HCEC 1CT (cell line): ENCODE measurements at regions not wholly inside any gene's neighbourhood (a gene's known extent, or its start where the extent isn't known, plus 50 kb on each side); places are given as distances from the start of the nearest gene placed in this dataset.
A peak's percentile ranks its signal among the peaks of the same experiment; 100 is the strongest.

Experiments used
- DNase-seq: peaks from one replicate; pipeline ENCODE4 v3.0.0-alpha.2; 2017

DNA sequence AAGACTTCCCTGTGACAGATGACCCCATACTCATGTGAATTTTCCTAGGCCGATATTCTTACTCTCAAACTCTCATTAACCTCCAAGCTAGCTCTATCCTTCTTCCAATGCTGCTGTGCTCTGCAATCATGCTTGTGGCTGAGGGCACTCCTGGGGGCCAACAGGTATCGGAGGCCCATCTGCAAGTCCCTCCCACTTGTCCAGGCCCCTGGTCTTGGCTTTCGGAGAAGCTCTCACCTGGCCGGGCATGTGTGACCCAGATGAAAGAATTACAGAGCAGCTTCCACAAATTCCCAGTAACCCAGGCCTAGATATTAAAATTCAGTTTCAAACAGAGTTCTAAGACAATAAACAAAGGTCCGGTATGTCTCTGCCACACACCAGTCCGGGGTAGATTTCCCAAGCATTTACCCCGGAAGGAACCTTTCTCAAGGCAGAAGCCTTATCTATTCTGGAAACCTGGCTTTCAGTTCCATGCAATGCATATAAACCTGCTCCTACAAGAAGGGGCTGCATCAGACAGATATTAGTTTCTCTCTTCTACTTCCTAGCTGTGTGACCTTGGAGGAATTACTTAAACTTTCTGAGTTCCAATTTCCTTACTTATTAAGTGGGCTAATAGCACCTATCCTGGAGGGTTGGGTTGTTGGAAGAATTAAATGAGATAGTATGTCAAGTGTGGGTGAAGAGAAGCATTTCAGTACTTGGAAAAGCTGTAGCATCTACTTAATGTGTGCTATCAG lies 270.8 kb downstream of the PTTG2 start:
- no peak for DNase-seq

DNA sequence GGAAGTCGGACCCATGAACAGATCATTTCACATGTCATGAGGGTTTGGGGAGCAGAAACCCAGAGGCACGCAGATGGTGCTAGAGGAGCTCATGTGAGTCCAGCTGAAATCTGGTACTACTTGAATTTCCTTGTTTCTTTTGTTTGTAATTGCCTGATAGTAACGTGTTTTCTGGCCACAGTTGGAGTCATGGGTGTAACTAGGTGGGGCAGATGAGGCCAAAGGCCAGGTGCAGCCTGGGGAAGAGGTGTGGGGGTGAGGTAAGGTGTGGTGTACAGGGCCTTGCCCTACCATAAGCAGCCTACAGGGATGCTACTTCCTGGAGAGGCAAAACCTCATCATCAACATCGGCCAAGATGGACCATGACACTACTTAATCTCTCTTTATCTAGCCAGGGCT lies 271.4 kb downstream of the PTTG2 start:
- no peak for DNase-seq

DNA sequence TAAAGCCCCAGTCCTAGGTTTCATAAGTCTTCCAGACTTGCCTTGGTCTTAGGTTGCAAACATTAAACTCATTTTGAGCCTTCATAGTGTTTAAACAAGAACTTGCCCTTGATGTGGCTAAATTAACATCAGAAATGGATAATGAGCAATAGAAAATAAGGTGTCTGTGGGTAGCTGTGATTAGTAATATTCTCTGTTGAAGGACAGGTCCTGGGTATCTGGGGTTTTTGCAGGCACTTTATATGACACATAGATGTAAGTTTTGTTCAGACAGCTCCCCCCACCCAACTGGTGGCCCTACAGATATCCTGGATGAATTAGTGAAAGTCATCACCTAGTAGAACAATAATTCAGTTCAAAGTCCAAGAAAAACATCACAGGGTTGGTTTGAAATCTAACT lies 272.5 kb downstream of the PTTG2 start:
- DNase-seq = no peak

DNA sequence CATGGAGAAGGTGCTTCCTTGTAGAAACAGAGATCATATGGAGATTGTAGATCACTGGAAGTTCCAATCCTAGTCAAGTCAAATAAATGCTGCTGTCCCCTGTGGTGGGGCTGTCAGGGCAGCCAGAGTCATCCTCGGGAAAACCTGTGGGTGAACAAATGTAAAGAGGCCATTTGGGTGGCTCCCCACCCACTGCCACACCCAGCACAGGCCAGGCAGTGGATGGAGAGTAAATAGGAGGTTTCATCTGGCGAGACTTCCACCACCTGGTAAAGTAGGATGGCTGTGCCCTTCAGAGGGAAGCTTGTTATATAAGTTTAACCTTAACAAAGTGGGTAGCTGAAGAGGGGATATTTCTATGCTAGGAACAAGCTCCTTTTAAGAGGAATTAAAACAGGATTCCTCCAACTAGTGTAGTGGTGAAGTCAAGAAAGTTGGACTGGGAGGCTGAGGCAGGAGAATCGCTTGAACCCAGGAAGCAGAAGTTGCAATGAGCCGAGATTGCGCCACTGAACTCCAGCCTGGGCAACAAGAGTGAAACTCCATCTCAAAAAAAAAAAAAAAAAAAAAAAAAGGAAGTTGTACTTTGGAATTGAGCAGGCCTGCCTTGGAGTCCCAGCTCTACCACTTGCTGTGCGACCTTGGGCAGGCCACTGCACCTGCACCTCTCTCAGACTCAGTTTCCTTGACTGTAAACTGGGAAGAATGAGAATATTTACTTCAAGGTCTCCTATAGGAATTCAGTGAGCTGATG lies 273.7 kb downstream of the PTTG2 start:
- no peak for DNase-seq

DNA sequence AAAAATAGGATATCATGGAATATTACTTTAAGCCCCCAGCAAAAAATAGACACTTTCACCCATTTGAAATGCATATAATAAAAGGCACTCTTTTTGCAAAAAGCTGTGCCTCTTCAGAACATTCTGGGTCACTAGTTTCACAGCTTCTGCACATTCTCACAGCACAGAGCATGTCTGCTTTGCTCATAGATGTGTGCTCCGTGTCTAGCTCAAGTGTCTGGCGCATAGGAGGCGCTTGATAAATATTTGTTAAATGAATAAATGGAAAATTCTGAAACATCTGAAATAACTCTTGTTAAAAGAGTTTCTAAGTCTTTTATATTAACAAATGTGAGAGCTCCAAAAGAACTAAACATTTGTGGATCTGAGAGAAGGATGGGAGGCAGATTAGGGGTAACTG lies 275.2 kb downstream of the PTTG2 start:
- DNase-seq = no peak

DNA sequence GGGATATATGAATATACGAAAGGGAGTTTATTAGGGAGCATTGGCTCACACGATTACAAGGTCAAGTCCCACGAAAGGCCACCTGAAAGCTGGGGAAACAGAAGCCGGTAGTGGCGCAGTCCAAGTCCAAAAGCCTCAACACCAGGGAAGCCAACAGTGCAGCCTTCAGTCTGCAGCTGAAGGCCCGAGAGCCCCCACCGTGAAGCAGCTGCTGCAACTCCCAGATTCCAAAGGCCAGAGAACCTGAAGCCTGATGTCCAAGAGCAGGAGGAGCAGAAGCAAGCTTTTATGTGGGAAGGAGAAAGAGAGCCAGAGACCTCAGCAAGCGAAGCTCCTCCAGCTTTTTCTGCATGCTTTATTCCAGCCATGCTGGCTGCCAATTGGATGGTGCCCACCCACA lies 275.8 kb downstream of the PTTG2 start:
- no peak for DNase-seq

DNA sequence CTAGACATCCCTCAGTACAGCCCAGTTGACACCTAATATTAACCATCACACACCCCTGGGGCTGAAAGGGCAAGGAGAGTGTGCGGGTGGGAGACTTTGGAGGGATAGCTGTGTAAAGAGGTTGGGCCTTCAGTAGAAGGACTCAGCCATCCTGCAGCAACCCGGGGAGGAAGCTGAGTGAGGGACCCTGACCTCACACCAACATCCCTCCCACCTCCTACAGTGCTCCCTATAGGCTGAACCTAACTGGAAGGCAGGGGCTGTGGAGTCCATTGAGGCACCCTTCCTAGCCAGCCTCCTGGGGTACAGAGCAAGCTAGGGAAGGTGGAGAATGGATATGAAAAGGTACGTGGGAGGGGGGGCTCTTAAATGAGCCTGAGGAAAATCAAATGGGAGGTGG lies 276.3 kb downstream of the PTTG2 start:
- DNase-seq = no peak

DNA sequence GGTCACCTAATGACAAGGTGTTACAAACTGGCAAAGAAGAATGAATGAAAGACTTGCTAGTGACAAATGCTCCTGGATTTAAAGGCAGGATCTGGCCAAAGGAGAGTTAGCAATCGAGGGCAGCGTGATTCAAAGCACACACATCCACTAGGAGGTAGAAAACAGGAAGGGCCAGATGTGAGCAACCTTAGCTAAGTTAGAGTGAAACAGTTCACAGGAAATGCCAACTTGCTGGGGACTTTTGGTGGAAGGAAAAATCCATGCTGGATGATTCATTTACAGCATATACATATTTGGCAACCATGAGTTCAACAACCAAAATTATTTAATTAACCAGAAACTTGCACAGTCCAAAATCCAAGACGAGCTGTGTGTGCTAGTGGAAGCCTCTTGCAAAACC lies 276.9 kb downstream of the PTTG2 start:
- DNase-seq = peak; percentile 83

DNA sequence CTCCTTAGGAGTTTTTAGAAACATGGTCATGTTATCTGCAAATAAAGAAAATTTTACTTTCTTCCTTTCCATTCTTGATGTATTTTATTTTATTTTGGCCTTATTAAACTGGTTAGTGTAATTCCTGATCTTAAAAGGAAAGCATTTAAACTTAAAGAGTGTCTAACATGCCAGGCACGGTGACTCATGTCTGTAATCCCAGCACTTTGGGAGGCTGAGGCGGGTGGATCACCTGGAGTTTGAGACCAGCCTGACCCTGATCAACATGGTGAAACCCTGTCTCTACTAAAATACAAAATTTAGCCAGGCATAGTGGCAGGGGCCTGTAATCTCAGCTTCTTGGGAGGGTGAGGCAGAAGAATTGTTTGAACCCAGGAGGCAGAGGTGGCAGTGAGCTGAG lies 281.3 kb downstream of the PTTG2 start:
- DNase-seq = no peak

DNA sequence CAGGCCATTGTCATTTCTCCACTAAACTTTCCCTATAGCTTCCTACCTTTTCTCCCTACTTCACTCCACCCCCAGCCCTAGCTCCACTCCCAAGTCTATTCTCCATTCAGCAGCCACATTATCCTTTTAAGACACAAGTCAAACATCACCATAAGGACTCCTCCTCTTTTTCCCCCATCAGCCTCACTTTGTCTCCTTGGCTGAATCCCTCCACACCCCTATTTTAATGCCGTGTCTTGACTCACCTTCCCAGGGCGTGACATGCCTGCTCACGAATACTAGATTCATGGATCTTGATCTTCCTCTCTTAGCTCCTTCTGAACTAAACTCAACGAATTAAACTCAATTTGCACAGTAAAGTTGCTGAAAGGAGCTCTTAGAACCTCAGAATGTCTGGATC lies 281.9 kb downstream of the PTTG2 start:
- no peak for DNase-seq

DNA sequence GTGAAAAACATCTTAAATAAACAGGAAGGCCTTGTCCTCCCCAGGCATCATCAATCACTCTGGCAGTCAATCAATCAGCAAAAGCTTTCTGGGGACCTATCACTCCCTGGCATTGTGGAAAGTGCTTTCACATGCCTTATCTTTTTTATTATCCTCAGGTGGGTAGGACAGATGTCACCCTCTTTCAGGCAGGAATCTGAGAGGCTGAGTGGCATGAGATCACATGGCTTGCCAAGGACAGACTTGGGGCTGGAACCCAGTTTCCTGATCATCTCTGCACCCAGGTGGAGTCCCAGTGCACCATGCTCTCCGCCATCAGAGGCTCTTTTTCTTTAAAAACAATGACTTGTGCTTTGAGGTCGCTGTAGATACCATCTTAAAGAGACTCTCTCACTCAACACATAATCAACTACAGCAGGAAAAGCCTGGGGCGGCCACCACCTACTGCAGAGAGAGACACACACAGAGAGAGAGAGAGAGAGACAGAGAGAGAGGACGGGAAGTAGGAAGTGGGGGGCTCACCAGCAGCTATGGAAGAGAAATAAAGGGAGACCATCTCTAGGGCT lies 282.7 kb downstream of the PTTG2 start:
- no peak for DNase-seq

DNA sequence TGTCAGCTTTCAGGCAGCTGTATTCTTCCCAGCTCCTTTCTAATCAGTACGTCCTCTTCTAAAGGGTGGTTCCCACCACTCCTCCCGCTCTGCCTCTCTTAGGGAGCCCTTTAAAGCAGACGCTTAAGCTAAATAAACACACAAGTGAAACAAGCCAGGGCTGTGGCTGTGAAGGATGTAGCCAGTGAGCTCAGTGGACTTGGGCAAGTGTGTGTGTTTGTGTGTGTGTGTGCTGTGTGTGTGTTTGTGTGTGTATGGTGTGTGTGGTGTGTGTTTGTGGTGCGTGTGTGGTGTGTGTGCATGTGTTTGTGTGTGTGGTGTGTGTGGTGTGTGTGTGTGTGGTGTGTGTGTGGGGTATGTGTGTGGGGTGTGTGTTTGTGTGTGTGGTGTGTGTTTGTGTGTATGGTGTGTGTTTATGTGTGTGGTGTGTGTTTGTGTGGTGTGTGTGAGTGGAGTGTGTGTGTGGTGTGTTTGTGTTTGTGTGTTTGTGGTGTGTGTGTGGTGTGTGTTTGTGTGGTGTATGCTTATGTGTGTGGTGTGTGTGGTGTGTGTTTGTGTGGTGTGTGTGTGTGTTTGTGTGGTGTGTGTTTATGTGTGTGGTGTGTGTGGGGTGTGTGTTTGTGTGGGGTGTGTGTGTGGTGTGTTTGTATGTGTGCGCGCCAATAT lies 283.3 kb downstream of the PTTG2 start:
- DNase-seq = no peak

DNA sequence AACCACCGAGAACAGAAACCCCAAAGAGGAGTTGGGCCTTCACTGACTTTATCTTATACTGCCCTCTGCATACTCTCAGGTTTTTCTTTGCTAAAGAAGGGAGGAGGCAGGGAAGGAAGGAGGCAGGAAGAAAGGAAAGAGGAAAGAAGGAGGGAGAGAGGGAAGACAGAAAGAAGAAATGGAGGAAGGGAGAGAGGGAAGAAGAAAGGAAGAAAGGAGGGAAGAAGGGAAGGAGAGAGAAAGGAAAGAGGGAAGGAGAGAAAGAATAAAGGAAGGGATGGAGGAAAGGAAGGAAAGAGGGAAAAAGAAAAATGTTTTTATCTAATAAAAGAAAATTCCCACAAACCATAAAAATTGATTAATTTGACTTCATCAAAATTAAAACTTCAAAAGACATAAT lies 294.6 kb downstream of the PTTG2 start:
- DNase-seq = no peak

DNA sequence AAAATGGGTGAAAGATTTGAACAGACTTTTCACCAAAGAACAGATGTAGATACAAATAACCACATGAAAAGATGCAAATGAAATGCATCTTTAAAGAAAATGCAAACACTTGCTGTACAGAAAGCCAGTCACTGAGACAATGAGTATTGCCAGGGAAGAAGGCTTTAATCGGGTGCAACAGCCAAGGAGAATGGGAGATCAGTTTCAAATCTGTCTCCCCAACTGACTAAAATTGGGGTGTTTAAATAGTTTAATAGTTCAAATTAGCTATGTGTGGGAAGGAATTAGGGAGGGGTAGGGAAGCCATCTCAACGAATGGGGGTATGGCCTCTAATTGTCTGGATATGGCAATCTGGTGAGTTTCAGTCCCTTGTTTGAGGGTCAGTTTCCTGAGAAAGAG lies 295.4 kb downstream of the PTTG2 start:
- no peak for DNase-seq

DNA sequence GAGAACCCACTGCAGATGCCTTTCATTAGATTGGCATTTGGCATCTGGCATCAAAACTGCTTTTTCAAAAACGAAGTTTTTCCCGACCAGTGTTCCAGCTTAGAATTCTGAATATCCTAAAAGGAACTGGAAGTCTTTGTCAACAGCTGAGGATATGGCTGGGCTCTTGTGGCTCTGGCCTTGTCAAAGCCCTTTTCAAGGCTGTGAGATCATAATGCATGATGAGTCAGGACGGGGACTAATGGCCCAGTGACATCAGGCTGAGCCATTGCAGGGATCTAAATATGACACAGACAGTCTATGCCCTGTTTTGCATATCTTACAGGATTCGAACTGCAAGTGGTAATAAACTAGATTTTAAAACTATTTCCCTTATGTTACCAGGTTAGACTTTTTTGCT lies 306.4 kb downstream of the PTTG2 start:
- DNase-seq = peak; percentile 4

DNA sequence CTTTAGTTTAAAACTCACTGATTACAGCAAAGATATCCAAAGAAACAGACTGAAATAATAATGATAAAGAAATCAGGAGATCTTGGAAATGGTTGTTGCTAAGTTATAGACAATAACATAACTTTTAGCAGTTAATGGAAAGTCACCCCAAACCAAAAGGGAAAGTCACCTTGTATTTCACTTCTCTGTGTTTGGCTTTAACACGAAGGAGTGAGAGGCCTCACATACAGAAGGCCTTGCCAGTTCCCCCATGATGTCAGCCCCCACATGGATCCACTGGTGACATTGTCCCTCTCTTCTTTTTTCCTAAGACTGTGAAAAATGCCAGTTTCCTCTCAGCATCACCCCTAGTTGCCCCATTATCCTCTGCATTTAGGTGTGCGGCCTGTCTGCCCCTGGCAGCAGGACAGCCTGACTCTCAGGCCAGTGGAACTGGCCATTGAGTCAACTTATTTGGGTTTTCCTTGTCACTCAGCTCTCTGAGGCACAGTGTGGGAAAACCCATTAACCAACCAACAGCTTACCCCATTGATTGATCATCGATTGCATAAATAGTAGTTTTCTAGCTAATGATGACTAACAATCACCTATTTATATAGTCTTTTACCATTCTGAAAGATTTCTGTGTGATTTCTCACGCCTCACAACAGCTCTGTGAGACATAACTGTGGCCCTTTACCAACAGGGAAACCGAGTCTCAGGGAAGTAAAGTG lies 308.1 kb downstream of the PTTG2 start:
- DNase-seq = no peak

DNA sequence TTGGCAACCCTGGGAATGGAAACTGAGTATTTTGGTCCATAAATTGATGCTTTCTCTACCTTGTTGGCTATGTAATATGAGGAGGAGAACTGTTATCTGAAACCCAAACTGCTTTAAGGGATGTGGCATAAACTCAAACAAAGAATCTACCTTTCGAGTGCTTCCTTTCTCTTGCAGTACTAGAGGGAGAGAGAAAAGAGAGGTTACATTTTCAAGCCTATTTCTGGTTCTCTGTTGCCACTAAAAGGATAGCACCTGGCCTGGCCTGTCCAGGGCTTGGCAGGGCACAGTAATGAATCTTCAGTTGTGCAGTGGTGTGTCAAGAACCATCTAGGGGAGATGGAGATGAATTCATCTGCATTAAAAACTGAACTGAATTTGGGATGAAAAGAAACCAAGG lies 308.6 kb downstream of the PTTG2 start:
- DNase-seq = no peak

DNA sequence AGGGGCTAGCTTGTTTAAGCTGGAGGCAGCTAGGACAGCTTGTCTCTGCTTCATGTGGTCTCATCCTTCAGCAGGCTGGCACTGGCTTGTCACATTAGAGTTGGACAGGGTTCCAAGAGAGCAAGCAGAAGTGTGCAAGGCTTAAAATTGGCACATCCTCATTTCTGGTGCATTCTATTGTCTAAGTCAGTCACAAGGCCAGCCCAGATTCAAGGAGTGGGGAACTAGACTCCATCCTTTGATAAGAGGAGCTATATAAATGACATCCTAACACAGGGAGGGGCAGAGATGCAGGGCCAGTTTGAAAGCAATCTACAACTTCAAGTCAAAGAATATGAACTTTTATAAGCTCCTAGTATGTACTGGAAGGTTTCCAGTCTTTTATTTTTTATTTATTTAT lies 313.2 kb downstream of the PTTG2 start:
- DNase-seq = no peak

DNA sequence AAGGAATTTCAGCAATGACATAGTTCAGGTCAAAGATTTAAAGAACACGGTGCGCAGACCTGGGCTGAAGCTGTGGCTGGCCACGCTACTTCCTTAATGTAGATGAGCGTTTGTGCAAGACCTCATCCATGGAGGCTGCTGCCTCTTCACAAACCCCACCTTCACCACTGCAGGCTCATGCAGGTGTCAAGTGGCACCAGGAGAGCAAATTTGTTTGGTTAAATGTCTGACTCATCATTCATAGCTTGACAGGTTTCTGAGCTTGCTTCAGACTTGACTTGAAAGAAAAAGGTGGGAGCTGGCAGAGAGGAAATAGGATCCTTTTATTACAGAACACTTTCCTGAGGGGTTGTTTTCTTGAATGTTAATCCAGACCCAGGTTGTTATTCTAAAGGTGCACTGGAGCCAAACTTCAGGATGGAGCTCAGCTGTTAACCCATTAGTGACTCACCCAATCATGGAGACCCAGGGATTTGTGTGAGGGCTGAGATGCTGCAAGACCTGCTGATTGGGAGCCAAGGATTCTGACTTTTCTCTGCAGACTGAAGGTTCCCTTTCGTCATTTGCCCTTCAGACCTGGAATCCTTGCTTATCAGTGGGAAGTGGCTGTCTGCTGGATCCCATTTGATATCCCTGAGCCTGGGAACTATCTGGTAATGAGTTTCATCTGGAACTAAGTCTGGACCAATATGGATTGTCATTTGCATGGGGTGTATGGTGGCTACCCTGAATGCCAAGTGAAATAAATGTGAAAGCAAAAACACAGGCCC lies 315.3 kb downstream of the PTTG2 start:
- no peak for DNase-seq

DNA sequence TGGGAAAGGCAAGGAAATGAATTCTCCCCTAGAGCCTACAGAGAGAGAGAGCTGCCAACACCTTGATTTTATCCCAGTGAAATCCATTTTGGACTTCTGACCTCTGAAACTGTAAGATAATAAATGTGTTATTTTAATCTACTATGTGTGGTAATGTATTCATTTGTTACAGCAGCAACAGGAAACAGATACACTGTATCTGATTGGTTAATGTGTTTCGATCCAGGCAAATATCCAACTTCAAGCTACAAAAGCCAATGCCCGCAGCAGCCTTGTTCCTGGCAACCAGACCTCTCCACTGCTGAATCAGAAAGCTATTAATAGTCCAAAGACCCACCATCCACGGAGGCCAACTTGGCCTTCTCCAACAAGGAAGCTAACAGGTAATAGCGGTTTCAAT lies 318.1 kb downstream of the PTTG2 start:
- no peak for DNase-seq

DNA sequence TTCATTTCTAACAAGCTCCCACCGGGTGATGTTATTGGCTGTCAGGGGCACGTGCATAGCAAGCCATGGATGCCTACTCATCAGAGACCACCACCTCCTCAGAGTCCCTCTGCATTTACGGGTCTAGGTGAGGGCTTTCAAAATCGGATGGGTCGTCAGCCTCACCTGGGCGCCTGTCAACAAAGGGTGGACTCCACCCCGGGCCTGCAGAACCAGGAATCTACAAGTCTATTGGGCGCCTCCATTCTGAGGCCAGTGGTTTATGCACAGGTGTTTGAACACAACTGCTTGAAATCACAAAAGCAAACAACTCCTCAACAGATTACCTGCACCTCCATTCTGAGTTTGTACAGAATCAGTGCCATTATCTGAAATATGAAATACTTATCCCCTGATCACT lies 318.9 kb downstream of the PTTG2 start:
- no peak for DNase-seq

DNA sequence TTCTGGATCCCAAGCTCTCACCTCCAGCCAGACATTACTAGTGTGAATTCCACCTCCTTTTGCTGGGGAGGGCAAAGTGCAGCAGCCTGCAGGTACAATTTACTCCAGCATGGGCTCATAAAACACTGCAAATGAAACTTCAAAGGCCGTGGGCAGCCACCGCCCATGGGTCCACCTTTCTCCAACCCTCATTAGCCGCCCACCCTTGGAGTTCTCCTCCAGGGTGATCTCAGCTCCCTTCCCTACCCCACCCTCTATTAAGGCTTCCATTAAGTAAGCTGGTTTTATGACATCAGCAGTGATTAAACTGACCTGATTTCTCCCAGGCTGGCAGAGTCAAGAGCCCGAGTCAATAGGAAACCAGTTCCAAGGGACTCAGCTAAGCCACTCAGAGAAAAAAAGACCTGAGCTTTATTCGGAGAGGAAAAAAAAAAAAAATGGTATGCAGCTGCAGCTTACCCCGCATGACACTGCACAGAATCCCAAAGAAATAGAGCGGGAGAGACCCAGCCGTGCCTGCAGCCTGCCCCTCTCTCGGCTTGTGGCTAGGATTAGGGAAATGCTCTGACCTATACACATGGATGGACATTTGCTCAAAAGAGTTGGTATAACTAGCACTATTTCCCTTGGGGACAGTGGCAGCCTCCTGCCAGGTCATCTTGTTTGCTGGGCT lies 319.6 kb downstream of the PTTG2 start:
- DNase-seq = no peak
